DOHH2 (cell line): ENCODE measurements at regions not wholly inside any gene's neighbourhood (a gene's known extent, or its start where the extent isn't known, plus 50 kb on each side); places are given as distances from the start of the nearest gene placed in this dataset.
"Not testable (repeated sequence)": the region's sequence is repeated elsewhere in the genome, so short reads cannot be mapped to it uniquely, and the experiment has no call there.

ENCODE experiments used
- H3F3A ChIP-seq: fragments of 200-600 bp; sonication (generic), shearing (Covaris generic); 2 replicates; pipeline ENCODE4 v1.6.0; 2016; ENCODE audit warnings: antibody characterized with exemption, mild to moderate bottlenecking; ENCODE audit not compliant: control insufficient read depth, insufficient read depth
- H3K27ac ChIP-seq: fragments of 200-600 bp; sonication (generic); 2 replicates; pipeline ENCODE4 v1.5.1; 2014; ENCODE audit warnings: low read depth, mild to moderate bottlenecking, low read length, moderate library complexity
- H3K27me3 ChIP-seq: fragments of 200-600 bp; sonication (generic); 2 replicates; pipeline ENCODE4 v1.6.1; 2014; ENCODE audit warnings: mild to moderate bottlenecking, low read length, mixed read lengths; ENCODE audit not compliant: control insufficient read depth
- H3K36me3 ChIP-seq: fragments of 200-600 bp; sonication (generic); 2 replicates; pipeline ENCODE4 v1.6.1; 2014; ENCODE audit warnings: mild to moderate bottlenecking, low read length, moderate library complexity, mixed read lengths; ENCODE audit not compliant: control insufficient read depth
- H3K4me1 ChIP-seq: fragments of 200-600 bp; sonication (generic); 2 replicates; pipeline ENCODE4 v1.6.1; 2014; ENCODE audit warnings: mild to moderate bottlenecking, low read length, mixed read lengths; ENCODE audit not compliant: control insufficient read depth
- H3K4me2 ChIP-seq: fragments of 200-600 bp; sonication (generic); 2 replicates; pipeline ENCODE4 v1.6.0; 2014; ENCODE audit warnings: mild to moderate bottlenecking, low read length, moderate library complexity
- H3K4me3 ChIP-seq: fragments of 200-600 bp; sonication (generic); 2 replicates; pipeline ENCODE4 v1.5.1; 2014; ENCODE audit warnings: mild to moderate bottlenecking, low read length, mixed read lengths
- H3K79me2 ChIP-seq: fragments of 200-600 bp; sonication (generic); 2 replicates; pipeline ENCODE4 v1.6.1; 2014; ENCODE audit warnings: mild to moderate bottlenecking, low read length, mixed read lengths; ENCODE audit not compliant: control insufficient read depth
- H3K9me2 ChIP-seq: fragments of 200-600 bp; sonication (generic); replicated peaks from 2 replicates; pipeline ENCODE4 v1.6.1; 2014; ENCODE audit warnings: mild to moderate bottlenecking, low read length, mixed read lengths; ENCODE audit not compliant: control insufficient read depth
- H3K9me3 ChIP-seq: fragments of 200-600 bp; sonication (generic); 2 replicates; pipeline ENCODE4 v1.6.1; 2014; ENCODE audit warnings: antibody characterized with exemption, low read length, mixed read lengths; ENCODE audit not compliant: control insufficient read depth, insufficient read depth
- H4K20me1 ChIP-seq: fragments of 200-600 bp; sonication (generic); 2 replicates; pipeline ENCODE4 v1.6.0; 2014; ENCODE audit warnings: low read depth, mild to moderate bottlenecking, antibody characterized with exemption, low read length, moderate library complexity; ENCODE audit not compliant: control insufficient read depth, insufficient read depth
- EZH2phosphoT487 ChIP-seq: fragments of 200-600 bp; sonication (generic); IDR thresholded peaks from 2 replicates; pipeline ENCODE4 v1.6.1; 2017; ENCODE audit warnings: borderline replicate concordance, mild to moderate bottlenecking, antibody characterized with exemption, low read length, moderate library complexity, mixed read lengths
- TF ChIP-seq, protein P1 (sequence below): fragments of 200-600 bp; sonication (generic); IDR thresholded peaks from one replicate; pipeline ENCODE4 v1.5.1; 2014; ENCODE audit warnings: antibody characterized with exemption, mild to moderate bottlenecking, low read depth, low read length; ENCODE audit not compliant: poor library complexity, severe bottlenecking

DNA sequence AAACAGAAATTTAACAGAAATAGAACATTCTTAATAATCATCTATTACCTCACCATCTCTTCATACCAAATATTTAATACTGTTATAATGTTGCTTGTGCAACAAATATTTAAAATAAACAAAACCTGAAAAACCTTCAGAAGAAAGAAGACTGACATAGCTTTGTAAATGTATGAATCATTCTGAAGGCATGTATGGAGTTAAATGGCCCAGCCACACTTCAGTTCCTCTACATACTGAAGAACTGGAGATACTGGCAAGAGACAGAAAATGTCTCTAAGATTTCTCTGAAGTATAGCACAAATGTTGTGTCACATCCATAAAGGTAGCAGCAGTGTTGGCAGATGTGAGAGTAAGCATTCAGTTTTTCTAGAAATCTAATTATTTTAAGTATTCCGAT is 275.3 kb upstream of the FGF13 start:
- no peaks in the 10 kb centered on the region for H3K9me3 ChIP-seq
- no peak for TF ChIP-seq EZH2phosphoT487
- TF ChIP-seq, protein P1, sequence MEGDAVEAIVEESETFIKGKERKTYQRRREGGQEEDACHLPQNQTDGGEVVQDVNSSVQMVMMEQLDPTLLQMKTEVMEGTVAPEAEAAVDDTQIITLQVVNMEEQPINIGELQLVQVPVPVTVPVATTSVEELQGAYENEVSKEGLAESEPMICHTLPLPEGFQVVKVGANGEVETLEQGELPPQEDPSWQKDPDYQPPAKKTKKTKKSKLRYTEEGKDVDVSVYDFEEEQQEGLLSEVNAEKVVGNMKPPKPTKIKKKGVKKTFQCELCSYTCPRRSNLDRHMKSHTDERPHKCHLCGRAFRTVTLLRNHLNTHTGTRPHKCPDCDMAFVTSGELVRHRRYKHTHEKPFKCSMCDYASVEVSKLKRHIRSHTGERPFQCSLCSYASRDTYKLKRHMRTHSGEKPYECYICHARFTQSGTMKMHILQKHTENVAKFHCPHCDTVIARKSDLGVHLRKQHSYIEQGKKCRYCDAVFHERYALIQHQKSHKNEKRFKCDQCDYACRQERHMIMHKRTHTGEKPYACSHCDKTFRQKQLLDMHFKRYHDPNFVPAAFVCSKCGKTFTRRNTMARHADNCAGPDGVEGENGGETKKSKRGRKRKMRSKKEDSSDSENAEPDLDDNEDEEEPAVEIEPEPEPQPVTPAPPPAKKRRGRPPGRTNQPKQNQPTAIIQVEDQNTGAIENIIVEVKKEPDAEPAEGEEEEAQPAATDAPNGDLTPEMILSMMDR, result no peak
- H4K20me1 ChIP-seq, result no peaks in the 10 kb centered on the region
- H3K79me2 ChIP-seq, result no peaks in the 10 kb centered on the region
- H3K4me1 ChIP-seq, result no peaks in the 10 kb centered on the region
- no peak overlapping the region for H3K4me3 ChIP-seq
- no peak overlapping the region for H3K4me2 ChIP-seq
- H3K9me2 ChIP-seq, result no peaks in the 10 kb centered on the region
- no peaks in the 10 kb centered on the region for H3F3A ChIP-seq
- no peaks in the 10 kb centered on the region for H3K36me3 ChIP-seq
- H3K27ac ChIP-seq, result no peak overlapping the region
- H3K27me3 ChIP-seq, result no peaks in the 10 kb centered on the region

DNA sequence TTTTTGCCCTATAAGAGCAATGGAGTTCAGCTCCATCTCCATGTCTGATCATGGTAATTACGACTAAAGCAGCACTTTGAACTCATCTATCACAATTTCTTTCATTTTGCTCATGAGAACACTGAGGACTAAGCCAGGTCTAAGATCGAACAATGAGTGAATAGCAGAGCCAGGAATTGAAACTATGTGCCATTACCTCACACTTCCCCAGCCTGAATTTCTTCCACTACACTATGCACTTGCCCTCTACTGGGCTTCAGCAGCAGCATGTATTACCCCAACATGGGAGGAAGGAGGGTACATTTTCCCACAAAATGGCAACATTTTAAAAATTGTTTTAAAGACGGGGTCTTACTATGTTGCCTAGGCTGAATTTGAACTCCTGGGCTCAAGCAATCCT is 274.7 kb upstream of the FGF13 start:
- no peak overlapping the region for H3K27ac ChIP-seq

DNA sequence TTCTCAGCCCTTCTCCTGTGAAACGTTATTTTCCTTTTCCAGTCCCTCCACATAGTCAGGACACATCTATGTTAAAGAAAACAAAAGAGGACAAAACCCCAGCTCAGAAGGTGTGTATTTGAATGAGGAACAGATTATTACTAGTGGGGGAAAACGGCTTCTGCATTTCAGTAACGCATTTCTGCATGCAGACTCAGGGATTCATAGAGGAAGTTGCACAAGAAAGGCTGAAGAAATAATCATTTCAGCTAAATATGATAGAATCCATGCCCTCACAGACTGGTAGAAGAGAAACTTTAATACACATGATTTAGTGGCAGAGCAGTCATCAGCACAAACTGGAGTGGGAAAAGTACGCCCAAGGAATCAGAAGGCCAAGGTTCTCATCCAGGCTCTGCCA is 270.8 kb upstream of the FGF13 start:
- Histone ChIP-seq H3K4me2 (no peak overlapping the region), H3K4me1 (no peaks in the 10 kb centered on the region), H3F3A (no peaks in the 10 kb centered on the region), H3K4me3 (no peak overlapping the region), H3K79me2 (no peaks in the 10 kb centered on the region), H4K20me1 (no peaks in the 10 kb centered on the region), H3K27ac (no peak overlapping the region), H3K27me3 (no peaks in the 10 kb centered on the region), H3K9me2 (no peaks in the 10 kb centered on the region), H3K9me3 (no peaks in the 10 kb centered on the region), H3K36me3 (no peaks in the 10 kb centered on the region)
- TF ChIP-seq, protein P1, result no peak
- TF ChIP-seq EZH2phosphoT487, result no peak

More for the DNA sequence above, 274.7 kb upstream of the FGF13 start:
- TF ChIP-seq, protein P1, result no peak
- no peak for TF ChIP-seq EZH2phosphoT487
- Histone ChIP-seq H4K20me1 (no peaks in the 10 kb centered on the region), H3K4me2 (no peak overlapping the region), H3K79me2 (no peaks in the 10 kb centered on the region), H3K36me3 (no peaks in the 10 kb centered on the region), H3K27me3 (no peaks in the 10 kb centered on the region), H3K9me2 (no peaks in the 10 kb centered on the region), H3K4me1 (no peaks in the 10 kb centered on the region), H3K9me3 (no peaks in the 10 kb centered on the region), H3K4me3 (no peak overlapping the region), H3F3A (no peaks in the 10 kb centered on the region)

DNA sequence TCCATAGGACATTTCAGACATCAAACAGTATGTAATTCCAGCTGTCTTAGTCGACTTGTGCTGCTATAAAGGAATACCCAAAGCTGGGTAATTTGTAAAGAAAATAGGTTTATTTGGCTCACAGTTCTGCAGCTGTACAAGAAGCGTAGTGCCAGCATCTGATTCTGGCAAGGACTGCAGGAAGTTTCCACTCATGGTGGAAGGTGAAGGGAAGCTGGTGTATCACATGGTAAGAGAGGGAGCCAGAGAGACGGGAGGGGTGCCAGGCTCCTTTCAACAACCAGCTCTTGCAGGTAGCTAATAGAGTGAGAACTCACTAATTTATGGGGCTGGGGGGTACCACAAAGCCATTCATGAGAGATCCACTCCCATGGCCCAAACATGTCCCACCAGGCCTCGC is 253.0 kb upstream of the FGF13 start:
- H3K27ac ChIP-seq, result no peak overlapping the region
- no peak overlapping the region for H3K4me3 ChIP-seq
- no peak overlapping the region for H3K4me2 ChIP-seq
- no peaks in the 10 kb centered on the region for H3K9me2 ChIP-seq
- H3K36me3 ChIP-seq, result no peaks in the 10 kb centered on the region
- H3K4me1 ChIP-seq, result no peaks in the 10 kb centered on the region
- no peaks in the 10 kb centered on the region for H3F3A ChIP-seq
- TF ChIP-seq, protein P1, result no peak
- no peak for TF ChIP-seq EZH2phosphoT487
- no peaks in the 10 kb centered on the region for H3K27me3 ChIP-seq
- no peaks in the 10 kb centered on the region for H3K79me2 ChIP-seq
- no peaks in the 10 kb centered on the region for H4K20me1 ChIP-seq
- no peaks in the 10 kb centered on the region for H3K9me3 ChIP-seq

DNA sequence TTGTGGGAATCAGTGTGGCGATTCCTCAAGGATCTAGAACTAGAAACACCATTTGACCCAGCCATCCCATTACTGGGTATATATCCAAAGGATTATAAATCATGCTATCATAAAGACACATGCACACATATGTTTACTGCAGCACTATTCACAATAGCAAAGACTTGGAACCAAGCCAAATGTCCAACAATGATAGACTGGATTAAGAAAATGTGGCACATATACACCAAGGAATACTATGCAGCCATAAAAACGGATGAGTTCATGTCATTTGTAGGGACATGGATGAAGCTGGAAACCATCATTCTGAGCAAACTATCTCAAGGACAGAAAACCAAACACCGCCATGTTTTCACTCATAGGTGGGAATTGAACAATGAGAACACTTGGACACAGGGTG is 250.9 kb upstream of the FGF13 start:
- not testable (repeated sequence) for H3K9me2 ChIP-seq, H3K4me3 ChIP-seq, H3F3A ChIP-seq

More for the DNA sequence above, 250.9 kb upstream of the FGF13 start:
- H3K27ac ChIP-seq, H3K79me2 ChIP-seq, H4K20me1 ChIP-seq, H3K27me3 ChIP-seq, H3K9me3 ChIP-seq, H3K36me3 ChIP-seq, H3K4me1 ChIP-seq, H3K4me2 ChIP-seq: not testable (repeated sequence)
